HT1080 (cell line): ENCODE measurements at regions not wholly inside any gene's neighbourhood (a gene's known extent, or its start where the extent isn't known, plus 50 kb on each side); places are given as distances from the start of the nearest gene placed in this dataset.

ENCODE experiments used
- DNase-seq: peaks from one replicate; pipeline ENCODE4 v3.0.0-alpha.2; 2015; ENCODE audit warnings: low read depth

- DNase-seq, result no peak
Measured at GRCh38 chr16:66212428-66212827, 154.1 kb upstream of the CDH5 start.

- DNase-seq, result no peak
Measured at GRCh38 chr16:66211651-66212050, 154.8 kb upstream of the CDH5 start.

GRCh38 chr16:66207883-66208265, 158.6 kb upstream of the CDH5 start:
- DNase-seq, result no peak

- no peak for DNase-seq
Measured at GRCh38 chr16:66207139-66207882, 159.2 kb upstream of the CDH5 start.

GRCh38 chr16:66206363-66206762, 160.1 kb upstream of the CDH5 start:
- DNase-seq, result no peak

- DNase-seq, result no peak
Measured at GRCh38 chr16:66205287-66206231, 160.9 kb upstream of the CDH5 start.

- DNase-seq, result no peak
Measured at GRCh38 chr16:66204756-66205155, 161.7 kb upstream of the CDH5 start.

GRCh38 chr16:66203476-66203875, 163.0 kb upstream of the CDH5 start:
- DNase-seq, result no peak

- no peak for DNase-seq
Measured at GRCh38 chr16:66199189-66199588, 167.3 kb upstream of the CDH5 start.

GRCh38 chr16:66198641-66199040, 167.8 kb upstream of the CDH5 start:
- DNase-seq, result no peak

- DNase-seq, result no peak
Measured at GRCh38 chr16:66197668-66198278, 168.7 kb upstream of the CDH5 start.

GRCh38 chr16:66196770-66197169, 169.7 kb upstream of the CDH5 start:
- no peak for DNase-seq

GRCh38 chr16:66194866-66195265, 171.6 kb upstream of the CDH5 start:
- no peak for DNase-seq

- DNase-seq, result no peak
Measured at GRCh38 chr16:66193543-66194229, 172.8 kb upstream of the CDH5 start.

- DNase-seq, result no peak
Measured at GRCh38 chr16:66190411-66190810, 176.1 kb upstream of the CDH5 start.

- DNase-seq, result peak; percentile 6
Measured at GRCh38 chr16:66189951-66190350, 176.5 kb upstream of the CDH5 start.

- DNase-seq, result no peak
Measured at GRCh38 chr16:66188917-66189725, 177.4 kb upstream of the CDH5 start.

GRCh38 chr16:66186251-66186785, 180.2 kb upstream of the CDH5 start:
- no peak for DNase-seq

- no peak for DNase-seq
Measured at GRCh38 chr16:66182592-66182991, 183.9 kb upstream of the CDH5 start.

GRCh38 chr16:66176731-66177130, 189.8 kb upstream of the CDH5 start:
- DNase-seq, result no peak
